Smooth muscle cell (in vitro differentiated cells): ENCODE measurements at regions not wholly inside any gene's neighbourhood (a gene's known extent, or its start where the extent isn't known, plus 50 kb on each side); places are given as distances from the start of the nearest gene placed in this dataset.

Experiments
- DNase-seq: peaks from one replicate; lab custom pipeline; 2025; ENCODE audit not compliant: unreplicated experiment; lab: John Stamatoyannopoulos, UW
- H2AFZ ChIP-seq: fragments of 200-600 bp; sonication (generic); 2 replicates; pipeline ENCODE4 v1.6.0; 2016; ENCODE audit warnings: antibody characterized with exemption, low read depth, mild to moderate bottlenecking
- H3F3A ChIP-seq: fragments of 200-600 bp; sonication (generic); 2 replicates; pipeline ENCODE4 v1.6.0; 2017; ENCODE audit warnings: antibody characterized with exemption, low read depth
- H3K27ac ChIP-seq: fragments of 200-600 bp; sonication (generic); 2 replicates; pipeline ENCODE4 v1.5.1; 2016; ENCODE audit warnings: low read depth, mild to moderate bottlenecking
- H3K27me3 ChIP-seq: fragments of 200-600 bp; sonication (generic); 2 replicates; pipeline ENCODE4 v1.6.1; 2016; ENCODE audit warnings: low read depth, mild to moderate bottlenecking
- H3K36me3 ChIP-seq: fragments of 200-600 bp; sonication (generic); 2 replicates; pipeline ENCODE4 v1.5.1; 2016; ENCODE audit warnings: low read depth
- H3K4me1 ChIP-seq: fragments of 200-600 bp; sonication (generic); 2 replicates; pipeline ENCODE4 v1.5.1; 2016; ENCODE audit warnings: low read depth
- H3K4me2 ChIP-seq: fragments of 200-600 bp; sonication (generic); 2 replicates; pipeline ENCODE4 v1.6.0; 2016; ENCODE audit warnings: mild to moderate bottlenecking
- H3K4me3 ChIP-seq: fragments of 200-600 bp; sonication (generic); 2 replicates; pipeline ENCODE4 v1.5.1; 2016; ENCODE audit warnings: mild to moderate bottlenecking
- H3K79me2 ChIP-seq: fragments of 200-600 bp; sonication (generic); 2 replicates; pipeline ENCODE4 v1.6.0; 2016; ENCODE audit warnings: low read depth, mild to moderate bottlenecking
- H3K9ac ChIP-seq: fragments of 200-600 bp; sonication (generic); 2 replicates; pipeline ENCODE4 v1.6.0; 2016; ENCODE audit warnings: low read depth
- H3K9me3 ChIP-seq: fragments of 200-600 bp; sonication (generic); replicated peaks from 2 replicates; pipeline ENCODE4 v1.5.1; 2016; ENCODE audit warnings: low read depth
- H4K20me1 ChIP-seq: fragments of 200-600 bp; sonication (generic); 2 replicates; pipeline ENCODE4 v1.6.0; 2016; ENCODE audit warnings: low read depth
- WGBS: methylation state at CpG from one replicate; pipeline ENCODE4 v1.1.7; 2016; ENCODE audit warnings: low lambda C conversion rate; 5-methylcytosine and 5-hydroxymethylcytosine counted together
- TF ChIP-seq, protein P1 (sequence below): fragments of 200-600 bp; sonication (generic); IDR thresholded peaks from 2 replicates; pipeline ENCODE4 v1.5.1; 2017; ENCODE audit warnings: borderline replicate concordance, mild to moderate bottlenecking, antibody characterized with exemption; ENCODE audit not compliant: insufficient read depth, poor library complexity, severe bottlenecking

DNA sequence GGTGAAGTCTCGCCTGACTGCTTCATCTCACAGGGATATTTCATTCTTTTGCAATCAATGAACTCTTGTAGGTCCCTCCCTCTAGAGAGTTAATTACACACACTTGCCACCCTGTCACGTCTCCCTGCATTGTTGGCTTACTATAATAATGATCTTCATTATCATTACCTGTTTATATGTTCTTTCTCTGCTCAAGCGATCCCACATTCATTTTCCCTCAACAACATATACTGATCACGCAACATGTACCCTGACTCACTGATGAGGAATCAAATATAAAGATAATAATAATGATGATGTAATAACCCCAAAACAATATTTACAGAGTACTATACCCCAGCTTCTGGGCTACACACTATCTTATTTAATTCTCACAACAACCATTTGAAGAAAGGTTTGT lies 88.5 kb downstream of the FEM1C start:
- H3K9ac ChIP-seq: no peak overlapping the region
- 91% methylated on average over 4 of the region's 4 CpGs for WGBS
- H3K4me3 ChIP-seq: no peak overlapping the region
- H3K4me2 ChIP-seq: no peak overlapping the region
- H3K4me1 ChIP-seq: peaks cover 39% of the 10 kb centered on the region
- no peak overlapping the region for H3K27ac ChIP-seq
- H3K27me3 ChIP-seq: no peaks in the 10 kb centered on the region
- H4K20me1 ChIP-seq: no peaks in the 10 kb centered on the region
- no peaks in the 10 kb centered on the region for H3K79me2 ChIP-seq
- no peak overlapping the region for H2AFZ ChIP-seq
- no peaks in the 10 kb centered on the region for H3K9me3 ChIP-seq
- H3K36me3 ChIP-seq: no peaks in the 10 kb centered on the region
- TF ChIP-seq, protein P1, sequence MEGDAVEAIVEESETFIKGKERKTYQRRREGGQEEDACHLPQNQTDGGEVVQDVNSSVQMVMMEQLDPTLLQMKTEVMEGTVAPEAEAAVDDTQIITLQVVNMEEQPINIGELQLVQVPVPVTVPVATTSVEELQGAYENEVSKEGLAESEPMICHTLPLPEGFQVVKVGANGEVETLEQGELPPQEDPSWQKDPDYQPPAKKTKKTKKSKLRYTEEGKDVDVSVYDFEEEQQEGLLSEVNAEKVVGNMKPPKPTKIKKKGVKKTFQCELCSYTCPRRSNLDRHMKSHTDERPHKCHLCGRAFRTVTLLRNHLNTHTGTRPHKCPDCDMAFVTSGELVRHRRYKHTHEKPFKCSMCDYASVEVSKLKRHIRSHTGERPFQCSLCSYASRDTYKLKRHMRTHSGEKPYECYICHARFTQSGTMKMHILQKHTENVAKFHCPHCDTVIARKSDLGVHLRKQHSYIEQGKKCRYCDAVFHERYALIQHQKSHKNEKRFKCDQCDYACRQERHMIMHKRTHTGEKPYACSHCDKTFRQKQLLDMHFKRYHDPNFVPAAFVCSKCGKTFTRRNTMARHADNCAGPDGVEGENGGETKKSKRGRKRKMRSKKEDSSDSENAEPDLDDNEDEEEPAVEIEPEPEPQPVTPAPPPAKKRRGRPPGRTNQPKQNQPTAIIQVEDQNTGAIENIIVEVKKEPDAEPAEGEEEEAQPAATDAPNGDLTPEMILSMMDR: no peak
- H3F3A ChIP-seq: peaks cover 6% of the 10 kb centered on the region
- no peak for DNase-seq

DNA sequence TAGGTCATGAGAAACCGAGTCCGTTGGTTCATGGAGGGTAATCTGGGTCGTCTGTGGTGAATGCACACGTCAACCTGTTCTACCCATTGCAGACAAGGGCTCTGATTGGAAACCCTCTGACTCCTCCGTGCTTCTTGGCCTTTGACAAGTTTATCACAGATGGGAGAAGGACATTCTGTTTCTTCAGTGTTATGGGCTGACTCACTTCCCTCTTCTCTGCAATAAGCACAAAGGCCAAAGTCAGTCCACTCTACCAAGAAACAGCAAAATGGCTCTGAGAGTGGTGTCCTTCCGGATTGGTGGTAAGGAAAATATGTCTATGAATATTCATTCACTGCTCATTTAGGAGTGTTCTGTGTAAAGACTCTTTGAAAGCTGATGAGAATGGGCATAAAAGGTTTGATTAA lies 89.3 kb downstream of the FEM1C start:
- Histone ChIP-seq H3K9me3 (no peaks in the 10 kb centered on the region), H3K27ac (peak overlapping the region; percentile 21), H3K36me3 (no peaks in the 10 kb centered on the region), H3K79me2 (no peaks in the 10 kb centered on the region), H3K4me3 (no peak overlapping the region), H3K4me1 (peaks cover 40% of the 10 kb centered on the region), H3K4me2 (peak overlapping the region; percentile 8), H3K27me3 (no peaks in the 10 kb centered on the region), H4K20me1 (no peaks in the 10 kb centered on the region), H3F3A (no peaks in the 10 kb centered on the region), H2AFZ (no peak overlapping the region), H3K9ac (no peak overlapping the region)
- TF ChIP-seq, protein P1: no peak
- no peak for DNase-seq
- 60% methylated on average over 6 of the region's 6 CpGs for WGBS

DNA sequence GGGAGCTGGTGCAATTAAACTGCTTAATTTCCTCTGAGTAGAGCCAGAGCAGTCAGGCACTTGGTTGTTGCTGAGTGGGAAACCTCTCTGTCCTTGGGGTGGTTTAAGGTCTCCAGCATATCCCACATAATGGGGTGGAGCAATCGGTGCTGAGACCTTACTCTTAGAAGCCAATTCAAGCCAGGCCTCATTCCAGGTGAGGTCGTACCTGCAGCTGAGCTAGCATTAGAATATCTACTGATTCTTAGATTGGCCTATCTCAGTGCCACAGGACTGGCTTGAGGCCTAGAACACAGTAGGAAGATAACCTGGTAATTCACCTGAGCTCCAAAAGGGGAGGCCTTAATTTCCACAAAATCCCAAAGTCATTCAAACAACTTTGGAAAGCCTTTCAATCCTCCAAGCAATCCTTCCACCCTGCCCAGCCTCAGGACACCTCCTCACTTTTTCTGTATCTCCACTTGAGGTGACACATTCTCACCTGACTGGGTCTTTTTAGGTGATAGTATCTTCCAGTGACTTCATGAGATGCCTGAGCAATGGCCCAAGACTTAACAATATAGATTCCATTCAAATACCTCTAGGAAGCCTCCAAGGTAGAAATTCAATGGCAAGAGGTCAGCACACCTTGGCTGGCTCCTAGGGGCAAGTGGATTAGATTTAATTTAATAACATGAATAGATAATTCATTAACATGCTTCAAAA lies 91.0 kb downstream of the FEM1C start:
- H3F3A ChIP-seq: no peaks in the 10 kb centered on the region
- no peak overlapping the region for H3K27ac ChIP-seq
- H3K9me3 ChIP-seq: no peaks in the 10 kb centered on the region
- H3K79me2 ChIP-seq: no peaks in the 10 kb centered on the region
- TF ChIP-seq, protein P1: no peak
- 89% methylated on average over 2 of the region's 2 CpGs for WGBS
- H4K20me1 ChIP-seq: no peaks in the 10 kb centered on the region
- no peak overlapping the region for H3K4me3 ChIP-seq
- H2AFZ ChIP-seq: no peak overlapping the region
- no peak overlapping the region for H3K4me2 ChIP-seq
- peaks cover 44% of the 10 kb centered on the region for H3K4me1 ChIP-seq
- no peak for DNase-seq
- H3K9ac ChIP-seq: no peak overlapping the region
- H3K27me3 ChIP-seq: no peaks in the 10 kb centered on the region
- no peaks in the 10 kb centered on the region for H3K36me3 ChIP-seq

DNA sequence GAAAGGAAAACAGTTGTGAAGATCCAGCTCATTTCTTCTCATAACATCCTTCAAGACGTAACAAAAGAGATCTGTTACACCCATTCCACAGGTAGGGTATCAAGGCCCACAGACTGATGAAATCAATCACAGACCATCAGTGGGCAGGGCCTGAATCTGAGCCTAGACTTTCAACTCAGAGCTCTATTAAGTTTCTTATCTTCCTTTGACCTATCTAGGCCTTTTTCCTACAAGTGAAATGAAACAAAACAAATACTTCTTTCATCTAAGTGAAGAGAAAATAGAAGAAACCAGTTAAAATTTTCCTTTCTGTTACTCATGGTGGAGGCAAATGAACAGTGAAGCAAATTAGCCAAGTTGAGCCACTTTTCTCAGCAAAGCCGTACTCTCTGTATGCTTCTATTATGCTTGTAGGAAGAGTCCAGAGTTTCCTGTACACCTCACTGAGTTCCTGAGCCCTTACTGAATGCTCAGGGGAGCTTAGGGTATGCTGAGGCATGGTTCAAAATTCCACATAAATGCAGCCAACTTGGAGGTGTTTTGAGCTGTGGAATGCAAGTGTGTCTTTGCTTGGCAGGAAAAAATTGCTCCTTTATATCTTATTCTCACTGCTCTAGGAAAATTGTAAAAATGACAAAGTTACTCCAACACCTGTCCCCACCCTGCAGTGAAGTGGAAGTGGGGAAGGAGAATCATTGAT lies 91.9 kb downstream of the FEM1C start:
- TF ChIP-seq, protein P1: no peak
- Histone ChIP-seq H4K20me1 (no peaks in the 10 kb centered on the region), H3K9me3 (no peaks in the 10 kb centered on the region), H3K9ac (no peak overlapping the region), H3K79me2 (no peaks in the 10 kb centered on the region), H3K4me2 (no peak overlapping the region), H3K4me3 (no peak overlapping the region), H2AFZ (no peak overlapping the region), H3K36me3 (no peaks in the 10 kb centered on the region), H3K27me3 (no peaks in the 10 kb centered on the region), H3K27ac (peak overlapping the region; percentile 9), H3F3A (no peaks in the 10 kb centered on the region), H3K4me1 (peaks cover 36% of the 10 kb centered on the region)
- DNase-seq: no peak
- 89% methylated on average over 2 of the region's 2 CpGs for WGBS
